ENCODE measurements at regions not wholly inside any gene's neighbourhood (a gene's known extent, or its start where the extent isn't known, plus 50 kb on each side); places are given as distances from the start of the nearest gene placed in this dataset.
"Not testable (repeated sequence)": the region's sequence is repeated elsewhere in the genome, so short reads cannot be mapped to it uniquely, and the experiment has no call there.

DNA sequence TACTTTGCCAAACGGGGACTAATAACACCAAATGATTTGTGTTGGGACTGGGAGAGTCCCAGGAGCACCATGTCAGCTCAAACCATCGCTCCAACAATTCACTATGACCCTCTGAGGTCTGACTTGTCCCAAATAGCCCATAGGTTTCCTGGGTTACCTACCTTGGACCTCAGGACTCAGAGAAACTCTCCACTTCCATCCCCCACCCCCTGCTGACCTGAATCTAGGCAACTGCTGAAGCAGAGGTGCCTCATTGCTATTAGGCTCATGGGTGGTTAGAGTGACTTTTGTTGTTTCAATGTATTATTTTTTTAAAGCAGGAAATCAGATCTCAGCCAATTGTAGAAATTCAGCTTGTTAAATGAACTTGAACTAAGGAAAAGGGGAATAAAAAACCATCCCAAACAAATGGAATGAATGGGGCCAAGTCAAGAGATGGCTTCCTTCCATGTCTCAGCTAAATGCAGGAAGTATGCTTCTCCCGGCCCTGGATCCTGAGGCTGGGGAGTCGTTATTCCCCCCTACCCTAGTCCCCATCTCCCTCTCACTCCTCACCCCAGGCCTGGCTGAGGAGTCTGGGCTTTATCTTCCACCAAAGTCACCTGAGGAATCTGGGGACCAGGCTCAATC is 80.9 kb upstream of the SLC24A4 start:
- Mint-ChIP-seq H3K4me1 (no peaks in the 10 kb centered on the region), H3K27ac (ENCODE audit: unreplicated experiment) (no peak overlapping the region), H3K9me3 (peaks cover 20% of the 10 kb centered on the region), H3K4me3 (no peak overlapping the region), H3K27me3 (ENCODE audit: low read depth) (peaks cover 3% of the 10 kb centered on the region), H3K36me3 (ENCODE audit: low read depth) (peaks cover 4% of the 10 kb centered on the region)
- TF ChIP-seq, protein P1, sequence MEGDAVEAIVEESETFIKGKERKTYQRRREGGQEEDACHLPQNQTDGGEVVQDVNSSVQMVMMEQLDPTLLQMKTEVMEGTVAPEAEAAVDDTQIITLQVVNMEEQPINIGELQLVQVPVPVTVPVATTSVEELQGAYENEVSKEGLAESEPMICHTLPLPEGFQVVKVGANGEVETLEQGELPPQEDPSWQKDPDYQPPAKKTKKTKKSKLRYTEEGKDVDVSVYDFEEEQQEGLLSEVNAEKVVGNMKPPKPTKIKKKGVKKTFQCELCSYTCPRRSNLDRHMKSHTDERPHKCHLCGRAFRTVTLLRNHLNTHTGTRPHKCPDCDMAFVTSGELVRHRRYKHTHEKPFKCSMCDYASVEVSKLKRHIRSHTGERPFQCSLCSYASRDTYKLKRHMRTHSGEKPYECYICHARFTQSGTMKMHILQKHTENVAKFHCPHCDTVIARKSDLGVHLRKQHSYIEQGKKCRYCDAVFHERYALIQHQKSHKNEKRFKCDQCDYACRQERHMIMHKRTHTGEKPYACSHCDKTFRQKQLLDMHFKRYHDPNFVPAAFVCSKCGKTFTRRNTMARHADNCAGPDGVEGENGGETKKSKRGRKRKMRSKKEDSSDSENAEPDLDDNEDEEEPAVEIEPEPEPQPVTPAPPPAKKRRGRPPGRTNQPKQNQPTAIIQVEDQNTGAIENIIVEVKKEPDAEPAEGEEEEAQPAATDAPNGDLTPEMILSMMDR (conservative IDR thresholded peaks at IDR 0.05), result no peak
- no peak for DNase-seq (ENCODE audit: low read depth, low spot score)

GRCh38 chr14:92244805-92245204 is 78.2 kb upstream of the SLC24A4 start:
- peaks cover 16% of the 10 kb centered on the region for H3K9me3 Mint-ChIP-seq
- H3K27me3 Mint-ChIP-seq (ENCODE audit: low read depth), result peaks cover 4% of the 10 kb centered on the region
- no peak overlapping the region for H3K4me3 Mint-ChIP-seq
- TF ChIP-seq, protein P1 (conservative IDR thresholded peaks at IDR 0.05), result no peak
- no peak for DNase-seq (ENCODE audit: low read depth, low spot score)
- H3K36me3 Mint-ChIP-seq (ENCODE audit: low read depth), result peaks cover 4% of the 10 kb centered on the region
- H3K4me1 Mint-ChIP-seq, result no peaks in the 10 kb centered on the region
- H3K27ac Mint-ChIP-seq (ENCODE audit: unreplicated experiment), result no peak overlapping the region

DNA sequence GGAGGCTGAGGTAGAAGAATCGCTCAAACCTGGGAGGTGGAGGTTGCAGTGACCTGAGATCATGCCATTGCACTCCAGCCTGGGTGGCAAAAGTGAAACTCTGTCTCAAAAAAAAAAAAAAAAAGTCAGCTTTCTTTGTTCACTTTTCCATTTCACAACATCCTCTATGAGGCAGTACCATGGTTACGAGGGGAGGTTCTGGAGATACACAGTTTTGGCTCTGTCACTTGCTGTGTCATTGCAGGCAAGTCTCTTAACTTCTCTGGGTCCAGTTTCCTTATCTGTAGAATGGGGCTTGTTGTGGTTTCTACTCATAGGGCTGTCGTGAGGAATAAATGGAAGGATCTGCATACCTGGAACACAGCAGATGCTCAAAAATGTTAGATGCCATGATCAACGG is 75.6 kb upstream of the SLC24A4 start:
- no peak for DNase-seq (ENCODE audit: low read depth, low spot score)
- TF ChIP-seq, protein P1 (conservative IDR thresholded peaks at IDR 0.05), result no peak
- Mint-ChIP-seq H3K27me3 (ENCODE audit: low read depth) (peaks cover 28% of the 10 kb centered on the region), H3K27ac (ENCODE audit: unreplicated experiment) (no peak overlapping the region), H3K36me3 (ENCODE audit: low read depth) (peaks cover 4% of the 10 kb centered on the region), H3K9me3 (peaks cover 16% of the 10 kb centered on the region), H3K4me3 (no peak overlapping the region), H3K4me1 (peaks cover 4% of the 10 kb centered on the region)

GRCh38 chr14:92247947-92248346 is 75.0 kb upstream of the SLC24A4 start:
- Mint-ChIP-seq H3K4me1 (peaks cover 8% of the 10 kb centered on the region), H3K9me3 (peaks cover 16% of the 10 kb centered on the region), H3K36me3 (ENCODE audit: low read depth) (peaks cover 4% of the 10 kb centered on the region), H3K27ac (ENCODE audit: unreplicated experiment) (no peak overlapping the region), H3K27me3 (ENCODE audit: low read depth) (peaks cover 34% of the 10 kb centered on the region), H3K4me3 (no peak overlapping the region)
- DNase-seq (ENCODE audit: low read depth, low spot score), result no peak
- TF ChIP-seq, protein P1 (conservative IDR thresholded peaks at IDR 0.05), result no peak

GRCh38 chr14:92248696-92249095 is 74.3 kb upstream of the SLC24A4 start:
- H3K4me3 Mint-ChIP-seq, result no peak overlapping the region
- no peak overlapping the region for H3K27ac Mint-ChIP-seq (ENCODE audit: unreplicated experiment)

GRCh38 chr14:92250366-92250765 is 72.6 kb upstream of the SLC24A4 start:
- Mint-ChIP-seq H3K4me1 (peaks cover 18% of the 10 kb centered on the region), H3K27me3 (ENCODE audit: low read depth) (peaks cover 57% of the 10 kb centered on the region)
- not testable (repeated sequence) for H3K9me3 Mint-ChIP-seq; DNase-seq (ENCODE audit: low read depth, low spot score); H3K36me3 Mint-ChIP-seq (ENCODE audit: low read depth); H3K27ac Mint-ChIP-seq (ENCODE audit: unreplicated experiment); H3K4me3 Mint-ChIP-seq

More at GRCh38 chr14:92248696-92249095, 74.3 kb upstream of the SLC24A4 start:
- Mint-ChIP-seq H3K9me3 (peaks cover 13% of the 10 kb centered on the region), H3K36me3 (ENCODE audit: low read depth) (peaks cover 1% of the 10 kb centered on the region), H3K27me3 (ENCODE audit: low read depth) (peaks cover 41% of the 10 kb centered on the region), H3K4me1 (peaks cover 8% of the 10 kb centered on the region)
- no peak for DNase-seq (ENCODE audit: low read depth, low spot score)
- TF ChIP-seq, protein P1 (conservative IDR thresholded peaks at IDR 0.05), result no peak

All from neural crest cell (in vitro differentiated cells).